ENCODE measurements at regions not wholly inside any gene's neighbourhood (a gene's known extent, or its start where the extent isn't known, plus 50 kb on each side); places are given as distances from the start of the nearest gene placed in this dataset.

- TF ChIP-seq CTCF (IDR thresholded peaks at IDR 0.05; ENCODE audit: unreplicated experiment) = no peak
- Mint-ChIP-seq H3K27me3 (peaks cover 21% of the 10 kb centered on the region), H3K4me3 (ENCODE audit: low read depth) (no peak overlapping the region), H3K27ac (no peak overlapping the region), H3K36me3 (ENCODE audit: insufficient read depth) (no peaks in the 10 kb centered on the region), H3K9me3 (ENCODE audit: low read depth) (no peaks in the 10 kb centered on the region), H3K4me1 (ENCODE audit: low read depth) (peaks cover 17% of the 10 kb centered on the region)
- DNase-seq (ENCODE audit: low spot score, unreplicated experiment) = no peak
These were observed 94.2 kb upstream of the LHX1 start for GRCh38 chr17:36842963-36843558.

GRCh38 chr17:36844013-36844412 lies 93.3 kb upstream of the LHX1 start:
- Mint-ChIP-seq H3K4me1 (ENCODE audit: low read depth) (peaks cover 17% of the 10 kb centered on the region), H3K4me3 (ENCODE audit: low read depth) (no peak overlapping the region), H3K27me3 (peaks cover 23% of the 10 kb centered on the region), H3K9me3 (ENCODE audit: low read depth) (no peaks in the 10 kb centered on the region), H3K27ac (peak overlapping the region; percentile 62), H3K36me3 (ENCODE audit: insufficient read depth) (no peaks in the 10 kb centered on the region)
- no peak for TF ChIP-seq CTCF (IDR thresholded peaks at IDR 0.05; ENCODE audit: unreplicated experiment)
- DNase-seq (ENCODE audit: low spot score, unreplicated experiment) = no peak

GRCh38 chr17:36844601-36845000 lies 92.7 kb upstream of the LHX1 start:
- no peak for TF ChIP-seq CTCF (IDR thresholded peaks at IDR 0.05; ENCODE audit: unreplicated experiment)
- H3K4me3 Mint-ChIP-seq (ENCODE audit: low read depth) = peak overlapping the region; percentile 22
- H3K4me1 Mint-ChIP-seq (ENCODE audit: low read depth) = peaks cover 16% of the 10 kb centered on the region
- no peak for DNase-seq (ENCODE audit: low spot score, unreplicated experiment)
- no peaks in the 10 kb centered on the region for H3K36me3 Mint-ChIP-seq (ENCODE audit: insufficient read depth)
- H3K27me3 Mint-ChIP-seq = peaks cover 23% of the 10 kb centered on the region
- no peak overlapping the region for H3K27ac Mint-ChIP-seq
- no peaks in the 10 kb centered on the region for H3K9me3 Mint-ChIP-seq (ENCODE audit: low read depth)

- no peak overlapping the region for H3K27ac Mint-ChIP-seq
- peaks cover 23% of the 10 kb centered on the region for H3K27me3 Mint-ChIP-seq
These were observed 91.4 kb upstream of the LHX1 start for GRCh38 chr17:36845916-36846315.

More at GRCh38 chr17:36845916-36846315, 91.4 kb upstream of the LHX1 start:
- no peak for DNase-seq (ENCODE audit: low spot score, unreplicated experiment)
- Mint-ChIP-seq H3K36me3 (ENCODE audit: insufficient read depth) (no peaks in the 10 kb centered on the region), H3K9me3 (ENCODE audit: low read depth) (no peaks in the 10 kb centered on the region), H3K4me1 (ENCODE audit: low read depth) (peaks cover 21% of the 10 kb centered on the region), H3K4me3 (ENCODE audit: low read depth) (no peak overlapping the region)
- TF ChIP-seq CTCF (IDR thresholded peaks at IDR 0.05; ENCODE audit: unreplicated experiment) = no peak
